ENCODE measurements at regions not wholly inside any gene's neighbourhood (a gene's known extent, or its start where the extent isn't known, plus 50 kb on each side); places are given as distances from the start of the nearest gene placed in this dataset.

DNA sequence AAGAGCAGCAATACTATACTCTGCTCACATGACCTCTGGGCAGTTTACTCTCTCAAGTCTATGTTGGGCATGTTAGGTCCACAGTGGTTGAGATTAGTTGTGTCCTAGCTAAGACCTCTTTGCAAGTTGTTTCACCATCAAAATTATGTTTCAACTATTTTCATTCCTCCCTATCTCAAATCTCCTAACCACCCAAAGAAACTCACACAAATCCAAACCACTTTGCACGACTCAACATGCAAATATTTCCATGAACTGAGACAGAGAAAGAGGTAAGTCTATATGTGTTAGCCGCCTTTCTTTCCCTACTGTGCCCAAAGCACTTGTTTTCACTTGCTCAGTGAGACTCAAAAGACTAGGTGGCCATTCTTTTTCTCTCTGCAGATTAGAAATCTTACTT lies 546.8 kb downstream of the TNS1 start:
- TF ChIP-seq, protein P1, sequence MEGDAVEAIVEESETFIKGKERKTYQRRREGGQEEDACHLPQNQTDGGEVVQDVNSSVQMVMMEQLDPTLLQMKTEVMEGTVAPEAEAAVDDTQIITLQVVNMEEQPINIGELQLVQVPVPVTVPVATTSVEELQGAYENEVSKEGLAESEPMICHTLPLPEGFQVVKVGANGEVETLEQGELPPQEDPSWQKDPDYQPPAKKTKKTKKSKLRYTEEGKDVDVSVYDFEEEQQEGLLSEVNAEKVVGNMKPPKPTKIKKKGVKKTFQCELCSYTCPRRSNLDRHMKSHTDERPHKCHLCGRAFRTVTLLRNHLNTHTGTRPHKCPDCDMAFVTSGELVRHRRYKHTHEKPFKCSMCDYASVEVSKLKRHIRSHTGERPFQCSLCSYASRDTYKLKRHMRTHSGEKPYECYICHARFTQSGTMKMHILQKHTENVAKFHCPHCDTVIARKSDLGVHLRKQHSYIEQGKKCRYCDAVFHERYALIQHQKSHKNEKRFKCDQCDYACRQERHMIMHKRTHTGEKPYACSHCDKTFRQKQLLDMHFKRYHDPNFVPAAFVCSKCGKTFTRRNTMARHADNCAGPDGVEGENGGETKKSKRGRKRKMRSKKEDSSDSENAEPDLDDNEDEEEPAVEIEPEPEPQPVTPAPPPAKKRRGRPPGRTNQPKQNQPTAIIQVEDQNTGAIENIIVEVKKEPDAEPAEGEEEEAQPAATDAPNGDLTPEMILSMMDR (IDR thresholded peaks at IDR 0.05), result no peak
- TF ChIP-seq POLR2A (IDR thresholded peaks at IDR 0.05), result no peak
- intact Hi-C loops (cut with DNase I), result no loop called here
- no peak overlapping the region for H3K27ac ChIP-seq
- ATAC-seq, result no peak
- H3K4me3 ChIP-seq, result no peak overlapping the region
- no peaks in the 10 kb centered on the region for H3K4me1 ChIP-seq
- DNase-seq, result no peak
- H3K9me3 ChIP-seq, result no peaks in the 10 kb centered on the region
- H3K36me3 ChIP-seq (replicated peaks in 1 of 2; ENCODE audit: insufficient read depth in 1 of 2, low read depth in 2 of 2), result no peaks in the 10 kb centered on the region
- H3K27me3 ChIP-seq, result no peaks in the 10 kb centered on the region
- WGBS, 2 donors, result 76 to 77% methylated on average over 2 of the region's 2 CpGs

DNA sequence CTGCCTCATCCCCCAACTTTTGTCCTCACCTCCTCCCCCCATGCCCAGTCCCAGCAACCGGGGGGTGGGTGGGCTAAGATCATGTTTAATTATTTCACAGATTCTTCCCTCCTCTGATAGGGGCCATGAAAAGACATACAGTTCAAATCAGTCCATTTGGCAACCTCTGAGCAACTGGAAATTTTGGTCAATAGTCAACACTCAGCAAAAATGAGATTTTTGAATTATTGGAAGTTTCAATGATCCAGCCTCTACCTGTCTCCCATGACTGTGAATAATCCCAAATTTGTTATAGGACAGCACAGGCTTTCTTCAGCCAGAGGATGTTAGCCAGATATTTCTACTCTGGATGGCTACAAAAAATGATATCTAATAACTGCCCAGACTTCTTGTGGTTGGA lies 549.9 kb downstream of the TNS1 start:
- H3K4me3 ChIP-seq, result no peak overlapping the region
- ATAC-seq, result no peak
- no peaks in the 10 kb centered on the region for H3K9me3 ChIP-seq
- TF ChIP-seq, protein P1 (IDR thresholded peaks at IDR 0.05), result no peak
- no peak for TF ChIP-seq POLR2A (IDR thresholded peaks at IDR 0.05)
- H3K27ac ChIP-seq, result no peak overlapping the region
- no peaks in the 10 kb centered on the region for H3K27me3 ChIP-seq
- intact Hi-C loops (cut with DNase I), result no loop called here
- no peaks in the 10 kb centered on the region for H3K36me3 ChIP-seq (replicated peaks in 1 of 2; ENCODE audit: insufficient read depth in 1 of 2, low read depth in 2 of 2)
- no peaks in the 10 kb centered on the region for H3K4me1 ChIP-seq
- no peak for DNase-seq
- WGBS, 2 donors, result 53 to 75% methylated on average over 1 of the region's 1 CpG

DNA sequence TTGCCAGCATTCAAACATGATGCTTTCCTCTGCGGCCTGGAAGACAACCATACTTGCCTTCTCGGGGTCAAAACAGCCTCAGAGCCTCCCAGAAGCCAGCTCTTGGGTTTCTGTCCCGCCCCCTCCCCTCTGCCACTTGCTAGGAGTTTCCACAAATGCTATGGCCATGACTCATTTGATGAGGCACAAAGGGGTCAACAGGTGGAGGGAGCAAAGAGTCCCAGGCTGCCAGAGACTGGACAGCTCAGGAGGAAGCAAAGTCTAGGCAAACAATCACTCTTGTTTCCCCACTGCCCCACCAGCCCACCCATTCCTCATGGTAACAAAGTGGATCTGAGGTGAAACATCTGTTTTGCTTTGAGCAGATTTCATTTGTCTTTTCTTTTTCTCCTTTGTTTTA lies 551.1 kb downstream of the TNS1 start:
- TF ChIP-seq, protein P1 (IDR thresholded peaks at IDR 0.05), result no peak
- no peak for TF ChIP-seq POLR2A (IDR thresholded peaks at IDR 0.05)
- no peaks in the 10 kb centered on the region for H3K36me3 ChIP-seq (replicated peaks in 1 of 2; ENCODE audit: insufficient read depth in 1 of 2, low read depth in 2 of 2)
- H3K27me3 ChIP-seq, result no peaks in the 10 kb centered on the region
- no peaks in the 10 kb centered on the region for H3K4me1 ChIP-seq
- intact Hi-C loops (cut with DNase I), result no loop called here
- ATAC-seq (no peak), DNase-seq (no peak)
- 59 to 62% methylated on average over 3 of the region's 3 CpGs for WGBS, 2 donors
- no peaks in the 10 kb centered on the region for H3K9me3 ChIP-seq
- no peak overlapping the region for H3K4me3 ChIP-seq
- no peak overlapping the region for H3K27ac ChIP-seq

DNA sequence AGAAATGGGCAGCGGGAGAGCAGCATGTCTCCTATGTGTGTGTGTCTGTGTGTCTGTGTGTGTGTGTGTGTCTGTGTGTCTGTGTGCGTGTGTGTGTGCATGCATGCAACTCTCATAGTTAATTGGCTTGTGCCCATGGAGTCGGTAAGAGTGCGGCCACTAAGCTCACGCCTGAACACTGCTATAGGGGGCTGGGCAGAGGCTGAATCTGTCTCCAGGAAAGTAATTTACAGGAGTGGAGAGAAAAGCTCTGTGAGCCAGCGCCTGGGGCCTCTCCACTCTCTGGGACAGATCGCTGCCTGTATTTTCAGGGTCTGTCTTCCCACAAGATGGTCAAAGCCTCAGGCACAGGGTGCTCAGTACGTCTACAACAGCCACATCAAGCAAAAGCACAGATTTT lies 553.4 kb downstream of the TNS1 start:
- Histone ChIP-seq H3K9me3 (no peaks in the 10 kb centered on the region), H3K27me3 (no peaks in the 10 kb centered on the region), H3K4me3 (no peak overlapping the region), H3K4me1 (no peaks in the 10 kb centered on the region), H3K36me3 (replicated peaks in 1 of 2; ENCODE audit: insufficient read depth in 1 of 2, low read depth in 2 of 2) (no peaks in the 10 kb centered on the region), H3K27ac (no peak overlapping the region)
- no peak for DNase-seq
- no peak for TF ChIP-seq POLR2A (IDR thresholded peaks at IDR 0.05)
- TF ChIP-seq, protein P1 (IDR thresholded peaks at IDR 0.05), result no peak
- intact Hi-C loops (cut with DNase I), result no loop called here
- ATAC-seq, result no peak
- WGBS, 2 donors, result 76 to 81% methylated on average over 5 to 8 of the region's 8 CpGs

DNA sequence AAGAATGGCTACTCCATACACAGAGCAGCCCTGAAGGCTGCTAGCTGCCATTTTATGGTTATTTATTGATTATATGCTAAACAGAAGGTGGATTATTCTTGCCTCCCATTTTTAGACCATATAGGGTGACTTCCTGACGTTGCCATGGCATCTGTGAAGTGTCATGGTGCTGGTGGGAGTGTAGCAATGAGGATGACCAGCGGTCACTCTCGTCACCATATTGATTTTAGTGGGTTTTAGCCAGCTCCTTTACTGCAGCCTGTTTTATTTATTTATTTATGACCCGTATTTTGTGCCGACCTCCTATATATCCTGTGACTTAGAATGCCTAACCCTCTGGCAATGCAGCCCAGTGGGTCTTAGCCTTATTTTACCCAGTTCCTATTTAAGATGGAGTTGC lies 553.9 kb downstream of the TNS1 start:
- Histone ChIP-seq H3K4me3 (no peak overlapping the region), H3K9me3 (no peaks in the 10 kb centered on the region), H3K36me3 (replicated peaks in 1 of 2; ENCODE audit: insufficient read depth in 1 of 2, low read depth in 2 of 2) (no peaks in the 10 kb centered on the region), H3K4me1 (no peaks in the 10 kb centered on the region), H3K27ac (no peak overlapping the region), H3K27me3 (no peaks in the 10 kb centered on the region)
- intact Hi-C loops (cut with DNase I), result no loop called here
- WGBS, 2 donors, result 73 to 88% methylated on average over 5 of the region's 5 CpGs
- ATAC-seq (no peak), DNase-seq (no peak)
- TF ChIP-seq, protein P1 (IDR thresholded peaks at IDR 0.05), result no peak
- TF ChIP-seq POLR2A (IDR thresholded peaks at IDR 0.05), result no peak

All from body of pancreas (tissue), 4 donors.